ENCODE measurements at regions not wholly inside any gene's neighbourhood (a gene's known extent, or its start where the extent isn't known, plus 50 kb on each side); places are given as distances from the start of the nearest gene placed in this dataset.

GRCh38 chr9:26502311-26502710 is 390.3 kb downstream of the CAAP1 start:
- TF ChIP-seq CTCF (conservative IDR thresholded peaks at IDR 0.05; ENCODE audit: low read length) (no peak), EZH2phosphoT487 (IDR thresholded peaks at IDR 0.05; ENCODE audit: borderline replicate concordance, low read depth, low read length) (no peak)

All from OCI-LY7 (cell line).